IMR-90 (cell line): ENCODE measurements at regions not wholly inside any gene's neighbourhood (a gene's known extent, or its start where the extent isn't known, plus 50 kb on each side); places are given as distances from the start of the nearest gene placed in this dataset.

Experiments used
- ATAC-seq: fragments of 200-7000 bp; cut with Tn5 transposase; 2 replicates; pipeline ENCODE4 v1.9.1; 2020; ENCODE audit warnings: low read depth, mild to moderate bottlenecking, moderate library complexity
- BruUV-seq: library from RNA; stranded (reverse); fragments of 400-500 nt; replicated peaks from 2 replicates; lab custom pipeline; 2021; lab: Mats Ljungman, UMichigan
- CTCF ChIA-PET: fragments of 300-600 bp; formaldehyde crosslinking; extraction: SDS; loops from one replicate; lab custom pipeline; 2021; ENCODE audit warnings: antibody characterized with exemption; lab: Yijun Ruan, JAX
- POLR2A ChIA-PET: fragments of 300-600 bp; sonication (Branson Sonifier 250); formaldehyde crosslinking; loops from one replicate; lab custom pipeline; 2022; ENCODE audit warnings: antibody characterized with exemption; ENCODE audit not compliant: unreplicated experiment; lab: Charles Lee
- DNase-seq: peaks from one replicate; pipeline ENCODE4 v3.0.0; 2013
- H2AFZ ChIP-seq: replicated peaks from 2 replicates; pipeline ENCODE3; 2013; ENCODE audit warnings: low read length, mild to moderate bottlenecking; ENCODE audit not compliant: poor library complexity
- H2AK5ac ChIP-seq: 2 replicates; pipeline ENCODE4 v1.6.1; 2013; ENCODE audit warnings: low read depth, low read length, inconsistent platforms
- H2AK9ac ChIP-seq: replicated peaks from 2 replicates; pipeline ENCODE3; 2013; ENCODE audit warnings: mild to moderate bottlenecking, low read depth, low read length, moderate library complexity; ENCODE audit not compliant: poor library complexity
- H2BK120ac ChIP-seq: 2 replicates; pipeline ENCODE4 v1.6.1; 2013; ENCODE audit warnings: low read depth, low read length, inconsistent platforms
- H2BK15ac ChIP-seq: 3 replicates; pipeline ENCODE4 v1.6.1; 2013; ENCODE audit warnings: low read depth, low read length, inconsistent platforms
- H2BK20ac ChIP-seq: 2 replicates; pipeline ENCODE4 v1.6.1; 2013; ENCODE audit warnings: low read depth, mild to moderate bottlenecking, inconsistent platforms, low read length, moderate library complexity
- H2BK5ac ChIP-seq: 2 replicates; pipeline ENCODE4 v1.6.1; 2013; ENCODE audit warnings: mild to moderate bottlenecking, low read depth, low read length, inconsistent platforms; ENCODE audit not compliant: poor library complexity, severe bottlenecking
- H3K14ac ChIP-seq: replicated peaks from 2 replicates; pipeline ENCODE4 v1.6.1; 2013; ENCODE audit warnings: low read depth, low read length, inconsistent platforms
- H3K18ac ChIP-seq: 2 replicates; pipeline ENCODE4 v1.6.1; 2013; ENCODE audit warnings: low read depth, low read length, control low read depth
- H3K23ac ChIP-seq: 2 replicates; pipeline ENCODE4 v1.6.1; 2013; ENCODE audit warnings: low read depth, low read length, inconsistent platforms
- H3K27ac ChIP-seq: 2 replicates; pipeline ENCODE4 v1.5.1; 2013; ENCODE audit warnings: mild to moderate bottlenecking, control low read depth, low read length; ENCODE audit not compliant: insufficient read depth
- H3K27me3 ChIP-seq: 2 replicates; pipeline ENCODE4 v1.6.1; 2013; ENCODE audit warnings: low read length; ENCODE audit not compliant: control insufficient read depth, insufficient read depth
- H3K36me3 ChIP-seq: 2 replicates; pipeline ENCODE4 v1.6.1; 2013; ENCODE audit warnings: low read length, mixed read lengths; ENCODE audit not compliant: control insufficient read depth, insufficient read depth
- H3K4ac ChIP-seq: 2 replicates; pipeline ENCODE4 v1.6.1; 2013; ENCODE audit warnings: low read depth, low read length, inconsistent platforms
- H3K4me1 ChIP-seq: 2 replicates; pipeline ENCODE4 v1.6.1; 2013; ENCODE audit warnings: low read length, mixed read lengths; ENCODE audit not compliant: control insufficient read depth, insufficient read depth
- H3K4me2 ChIP-seq: 2 replicates; pipeline ENCODE4 v1.6.1; 2013; ENCODE audit warnings: low read depth, mild to moderate bottlenecking, control low read depth, low read length, moderate library complexity
- H3K4me3 ChIP-seq: 2 replicates; pipeline ENCODE4 v1.5.1; 2013; ENCODE audit warnings: low read depth, mild to moderate bottlenecking, control low read depth, low read length, moderate library complexity; ENCODE audit not compliant: insufficient read depth
- H3K56ac ChIP-seq: 2 replicates; pipeline ENCODE4 v1.6.1; 2013; ENCODE audit warnings: low read length, inconsistent platforms; ENCODE audit not compliant: insufficient read depth; ENCODE audit errors: extremely low read depth
- H3K79me1 ChIP-seq, 2 experiments: 2 replicates each; pipeline ENCODE4 v1.6.1; 2013; ENCODE audit warnings: low read length in 2 of 2, inconsistent platforms in 1 of 2, low read depth in 1 of 2
- H3K9ac ChIP-seq: 2 replicates; pipeline ENCODE4 v1.6.1; 2013; ENCODE audit warnings: low read depth, low read length, control low read depth
- H3K9me1 ChIP-seq: 2 replicates; pipeline ENCODE4 v1.6.1; 2013; ENCODE audit warnings: low read length, inconsistent platforms; ENCODE audit not compliant: insufficient read depth
- H3K9me3 ChIP-seq: 2 replicates; pipeline ENCODE4 v1.6.1; 2013; ENCODE audit warnings: low read length; ENCODE audit not compliant: control insufficient read depth, insufficient read depth
- H4K20me1 ChIP-seq: 2 replicates; pipeline ENCODE4 v1.6.1; 2013; ENCODE audit warnings: low read length, inconsistent platforms; ENCODE audit not compliant: insufficient read depth
- H4K5ac ChIP-seq: 2 replicates; pipeline ENCODE4 v1.6.1; 2013; ENCODE audit warnings: mild to moderate bottlenecking, low read depth, low read length, control low read depth
- H4K8ac ChIP-seq, 2 experiments: 2 replicates each; pipeline ENCODE4 v1.6.1; 2013; ENCODE audit warnings: low read depth in 2 of 2, low read length in 2 of 2, control low read depth in 1 of 2, inconsistent platforms in 1 of 2
- H4K91ac ChIP-seq: 2 replicates; pipeline ENCODE4 v1.6.1; 2013; ENCODE audit warnings: low read depth, low read length, inconsistent platforms; ENCODE audit not compliant: insufficient read depth
- CEBPB ChIP-seq: IDR thresholded peaks from 2 replicates; pipeline ENCODE4 v1.6.1; 2012; ENCODE audit warnings: low read depth, low read length, improper control_type of control experiment
- CHD1 ChIP-seq: IDR thresholded peaks from 2 replicates; pipeline ENCODE4 v1.6.1; 2012; ENCODE audit warnings: low read depth, low read length, improper control_type of control experiment
- CTCF ChIP-seq: conservative IDR thresholded peaks from 2 replicates; pipeline ENCODE4 v1.5.1; 2012; ENCODE audit warnings: mild to moderate bottlenecking, low read depth, low read length, improper control_type of control experiment
- ELK1 ChIP-seq: fragments of 150-350 bp; IDR thresholded peaks from 2 replicates; pipeline ENCODE4 v1.6.1; 2016; ENCODE audit warnings: low read depth, mild to moderate bottlenecking, low read length, moderate library complexity, borderline replicate concordance
- FOS ChIP-seq: fragments of 150-350 bp; IDR thresholded peaks from 2 replicates; pipeline ENCODE4 v1.6.1; 2016; ENCODE audit warnings: low read depth, low read length
- MAFK ChIP-seq: IDR thresholded peaks from 2 replicates; pipeline ENCODE4 v1.6.1; 2012; ENCODE audit warnings: low read depth, low read length, improper control_type of control experiment
- MXI1 ChIP-seq: IDR thresholded peaks from 2 replicates; pipeline ENCODE4 v1.6.1; 2012; ENCODE audit warnings: low read depth, mild to moderate bottlenecking, low read length, moderate library complexity, borderline replicate concordance
- RAD21 ChIP-seq: IDR thresholded peaks from 2 replicates; pipeline ENCODE4 v1.6.1; 2012; ENCODE audit warnings: low read length, improper control_type of control experiment
- RCOR1 ChIP-seq: IDR thresholded peaks from 2 replicates; pipeline ENCODE4 v1.6.1; 2012; ENCODE audit warnings: mild to moderate bottlenecking, low read length, improper control_type of control experiment; ENCODE audit not compliant: insufficient replicate concordance
- RFX5 ChIP-seq: IDR thresholded peaks from 2 replicates; pipeline ENCODE4 v1.8.0; 2012; ENCODE audit warnings: low read depth, mild to moderate bottlenecking, low read length, moderate library complexity
- SMC3 ChIP-seq: fragments of 150-350 bp; IDR thresholded peaks from 2 replicates; pipeline ENCODE4 v1.6.1; 2016; ENCODE audit warnings: low read depth, mild to moderate bottlenecking, antibody characterized with exemption, low read length, moderate library complexity
- WGBS, 2 experiments: methylation state at CpG; one replicate each; pipeline versions ENCODE4 v1.1.5 to v1.1.7; 2013; ENCODE audit warnings: missing lambda C conversion rate in 2 of 2; ENCODE audit not compliant: insufficient read length in 1 of 2; ENCODE audit errors: extremely low coverage in 2 of 2; 5-methylcytosine and 5-hydroxymethylcytosine counted together
- dilution Hi-C: fragments of 300-500 bp; cut with HindIII; formaldehyde crosslinking; loops from one replicate; pipeline ENCODE4 v1.14.3; 2018; ENCODE audit warnings: low sequenced_read_pairs; ENCODE audit not compliant: unreplicated experiment
- in situ Hi-C: fragments of 300-500 bp; cut with MboI; formaldehyde crosslinking; loops from 3 replicates; pipeline ENCODE4 v1.14.3; 2019; ENCODE audit warnings: low sequenced_read_pairs, inconsistent platforms, mixed read lengths
- intact Hi-C: fragments of 100-400 bp; cut with micrococcal nuclease; formaldehyde crosslinking; loops from 2 replicates; pipeline ENCODE4 v1.10.0; 2022

- in situ Hi-C loops (loop anchor here (25.0 kb wide), 1 partner anchor 1657 kb away; no protein-coding TSS in a partner anchor), intact Hi-C loops (no loop called here), dilution Hi-C loops (no loop called here)
- Histone ChIP-seq H3K4me3 (no peak overlapping the region), H3K79me1 (no peaks in the 10 kb centered on the region), H3K4ac (no peak overlapping the region), H2AK9ac (no peak overlapping the region), H3K27ac (no peak overlapping the region), H2AK5ac (no peak overlapping the region), H2AFZ (no peak overlapping the region), H3K4me1 (no peaks in the 10 kb centered on the region), H3K27me3 (no peaks in the 10 kb centered on the region), H2BK20ac (no peak overlapping the region), H4K91ac (no peak overlapping the region), H3K36me3 (no peaks in the 10 kb centered on the region), H3K18ac (no peak overlapping the region), H3K23ac (no peak overlapping the region), H3K56ac (no peak overlapping the region), H2BK120ac (no peak overlapping the region), H3K14ac (no peak overlapping the region), H4K8ac (no peak overlapping the region), H2BK15ac (no peak overlapping the region), H4K20me1 (no peaks in the 10 kb centered on the region), H4K5ac (no peak overlapping the region), H3K9ac (no peak overlapping the region), H3K9me1 (no peaks in the 10 kb centered on the region), H3K4me2 (no peak overlapping the region), H2BK5ac (no peak overlapping the region), H3K9me3 (no peaks in the 10 kb centered on the region)
- ATAC-seq (no peak), DNase-seq (no peak)
- BruUV-seq, result no TSS peak
- CTCF ChIA-PET, result no interaction called here
- TF ChIP-seq FOS (no peak), RFX5 (no peak), MXI1 (no peak), MAFK (no peak), CHD1 (no peak), ELK1 (no peak), SMC3 (no peak), RAD21 (no peak), CEBPB (no peak), CTCF (no peak), RCOR1 (no peak)
- WGBS, 2 experiments, result no CpG with 5 or more reads among the region's 2 CpGs
- POLR2A ChIA-PET, result no interaction called here
Observed at GRCh38 chr4:104868958-104869357, 277.7 kb upstream of the TET2 start.
